Sigmoid colon (tissue), 4 donors: ENCODE measurements at regions not wholly inside any gene's neighbourhood (a gene's known extent, or its start where the extent isn't known, plus 50 kb on each side); places are given as distances from the start of the nearest gene placed in this dataset.

Source experiments
- CTCF ChIP-seq, 4 experiments: fragments of 450-650 bp in 3 of 4; fragments of 200-600 bp in 1 of 4; IDR thresholded peaks; one replicate each; pipeline ENCODE4 v1.5.1; 2016 to 2019; ENCODE audit warnings: antibody characterized with exemption in 4 of 4, mild to moderate bottlenecking in 3 of 4, moderate library complexity in 2 of 4
- POLR2AphosphoS5 ChIP-seq, 4 donors: sonication (generic); formaldehyde crosslinking; IDR thresholded peaks; one replicate each; pipeline ENCODE4 v1.6.1; 2017; ENCODE audit warnings: antibody characterized with exemption in 4 of 4

DNA sequence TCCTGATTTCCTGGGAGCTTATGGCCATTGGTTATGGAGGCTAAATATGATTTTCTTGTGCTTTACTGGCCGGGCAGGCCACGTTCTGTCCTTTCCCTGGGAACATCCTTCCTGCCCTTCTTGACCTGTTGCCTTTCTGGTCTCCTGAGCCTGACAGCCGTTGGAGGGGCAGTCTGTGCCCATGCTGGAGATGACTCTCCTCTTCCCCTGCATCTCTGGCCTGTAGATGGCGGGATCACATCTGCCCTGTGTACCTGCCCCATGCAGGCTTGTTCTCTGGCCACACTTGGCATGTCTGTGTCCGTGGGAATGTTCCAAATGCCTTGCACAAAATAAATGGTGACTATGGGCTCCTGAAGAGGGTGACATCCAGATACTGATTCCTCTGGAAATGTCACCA lies 253.1 kb upstream of the IRX4 start:
- no peak for TF ChIP-seq CTCF (IDR thresholded peaks at IDR 0.05)
- TF ChIP-seq POLR2AphosphoS5 (IDR thresholded peaks at IDR 0.05), result no peak
